ENCODE measurements at regions not wholly inside any gene's neighbourhood (a gene's known extent, or its start where the extent isn't known, plus 50 kb on each side); places are given as distances from the start of the nearest gene placed in this dataset.

GRCh38 chr19:28218728-28219127 is 994.2 kb downstream of the UQCRFS1 start:
- TF ChIP-seq, protein P1, sequence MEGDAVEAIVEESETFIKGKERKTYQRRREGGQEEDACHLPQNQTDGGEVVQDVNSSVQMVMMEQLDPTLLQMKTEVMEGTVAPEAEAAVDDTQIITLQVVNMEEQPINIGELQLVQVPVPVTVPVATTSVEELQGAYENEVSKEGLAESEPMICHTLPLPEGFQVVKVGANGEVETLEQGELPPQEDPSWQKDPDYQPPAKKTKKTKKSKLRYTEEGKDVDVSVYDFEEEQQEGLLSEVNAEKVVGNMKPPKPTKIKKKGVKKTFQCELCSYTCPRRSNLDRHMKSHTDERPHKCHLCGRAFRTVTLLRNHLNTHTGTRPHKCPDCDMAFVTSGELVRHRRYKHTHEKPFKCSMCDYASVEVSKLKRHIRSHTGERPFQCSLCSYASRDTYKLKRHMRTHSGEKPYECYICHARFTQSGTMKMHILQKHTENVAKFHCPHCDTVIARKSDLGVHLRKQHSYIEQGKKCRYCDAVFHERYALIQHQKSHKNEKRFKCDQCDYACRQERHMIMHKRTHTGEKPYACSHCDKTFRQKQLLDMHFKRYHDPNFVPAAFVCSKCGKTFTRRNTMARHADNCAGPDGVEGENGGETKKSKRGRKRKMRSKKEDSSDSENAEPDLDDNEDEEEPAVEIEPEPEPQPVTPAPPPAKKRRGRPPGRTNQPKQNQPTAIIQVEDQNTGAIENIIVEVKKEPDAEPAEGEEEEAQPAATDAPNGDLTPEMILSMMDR (IDR thresholded peaks at IDR 0.05; ENCODE audit: extremely low read depth in 1 of 2, insufficient read depth in 1 of 2, low read depth in 1 of 2, low read length in 2 of 2): no peak
- TF ChIP-seq POLR2AphosphoS5 (IDR thresholded peaks at IDR 0.05; ENCODE audit: insufficient read depth, low read depth, low read length): no peak
- no peak for TF ChIP-seq MAX (IDR thresholded peaks at IDR 0.05; ENCODE audit: insufficient read depth, insufficient read length)

Measured in endothelial cell of umbilical vein (primary cell).